ENCODE measurements at regions not wholly inside any gene's neighbourhood (a gene's known extent, or its start where the extent isn't known, plus 50 kb on each side); places are given as distances from the start of the nearest gene placed in this dataset.

DNA sequence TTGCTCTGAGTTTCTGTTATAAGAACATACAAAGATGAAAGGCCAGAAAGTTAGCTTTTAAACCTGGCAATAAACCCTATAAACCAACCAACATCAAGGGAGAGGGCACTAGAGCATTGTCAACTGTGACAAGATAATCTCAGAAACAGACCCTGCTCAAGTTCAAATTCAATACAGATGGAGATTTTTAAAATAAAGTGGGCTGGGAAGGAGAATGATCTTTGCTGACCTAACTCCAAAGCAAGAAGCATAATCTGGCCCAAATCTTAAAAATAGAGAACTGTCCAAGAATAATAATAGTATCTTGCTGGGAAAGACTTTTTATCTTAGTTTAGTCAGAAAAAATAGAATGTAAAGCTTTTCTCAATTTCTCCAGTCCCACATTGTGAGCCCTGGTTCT, 485.5 kb downstream of the DISC1 start:
- no peaks in the 10 kb centered on the region for H3K9me3 ChIP-seq (ENCODE audit: control insufficient read depth, low read depth, low read length)
- H3K23ac ChIP-seq (ENCODE audit: insufficient read length, low read depth, low read length) = no peak overlapping the region
- no peak overlapping the region for H3T11ph ChIP-seq (ENCODE audit: low read length)
- H3K79me1 ChIP-seq (ENCODE audit: insufficient read depth, low read depth, low read length, poor library complexity, severe bottlenecking) = no peaks in the 10 kb centered on the region
- no peak overlapping the region for H3K18ac ChIP-seq (ENCODE audit: insufficient read length, low read depth, low read length)
- H3K4me1 Mint-ChIP-seq = peaks cover 45 to 73% of the 10 kb centered on the region in 2 experiments
- no peaks in the 10 kb centered on the region for H3K79me2 ChIP-seq (ENCODE audit: insufficient read depth, low read length)
- H3K56ac ChIP-seq (ENCODE audit: insufficient read length, low read depth, low read length) = no peak overlapping the region
- no peak overlapping the region for H3K27ac Mint-ChIP-seq
- no peaks in the 10 kb centered on the region; a peak in 1 of 5 replicates for H3K9me3 Mint-ChIP-seq
- H4K5ac ChIP-seq (ENCODE audit: insufficient read length, low read depth, low read length) = no peak overlapping the region
- H3K4me2 ChIP-seq (ENCODE audit: insufficient read depth, insufficient read length, low read length) = no peak overlapping the region
- no peak overlapping the region for H2BK120ac ChIP-seq (ENCODE audit: low read depth, low read length, poor library complexity, severe bottlenecking)
- H2BK12ac ChIP-seq (ENCODE audit: insufficient read length, low read depth, low read length) = no peak overlapping the region
- H3K36me3 Mint-ChIP-seq (ENCODE audit: insufficient read depth in 1 of 3, low read depth in 3 of 3) = peaks cover 0 to 2% (median 0%) of the 10 kb centered on the region in 3 experiments; a peak in 1 of 7 replicates
- no peak overlapping the region for H3K4ac ChIP-seq (ENCODE audit: low read depth, low read length)
- no peak overlapping the region for H2BK5ac ChIP-seq (ENCODE audit: insufficient read length, low read length)
- no peak overlapping the region for H2AK5ac ChIP-seq (ENCODE audit: insufficient read length, low read length)
- no peak overlapping the region for H2BK20ac ChIP-seq (ENCODE audit: low read depth, low read length, poor library complexity, severe bottlenecking)
- peaks cover 8% of the 10 kb centered on the region for H3K4me1 ChIP-seq (ENCODE audit: insufficient read depth, low read length)
- peaks cover 15% of the 10 kb centered on the region for H3K27me3 Mint-ChIP-seq (ENCODE audit: low read depth)
- no peaks in the 10 kb centered on the region for H4K20me1 ChIP-seq (ENCODE audit: control insufficient read depth, insufficient read depth, insufficient read length)
- H3K9ac ChIP-seq (ENCODE audit: extremely low read depth, insufficient read length, low read length) = no peak overlapping the region
- DNase-seq = no peak
- H2AFZ ChIP-seq (ENCODE audit: low read length) = no peak overlapping the region
- no peak overlapping the region for H3K4me3 Mint-ChIP-seq
- H2BK15ac ChIP-seq (ENCODE audit: low read depth, low read length) = no peak overlapping the region
- H3K27me3 ChIP-seq (ENCODE audit: insufficient read depth, low read length) = no peaks in the 10 kb centered on the region
- peaks cover 3% of the 10 kb centered on the region for H3K23me2 ChIP-seq (ENCODE audit: insufficient read length, low read depth, low read length, poor library complexity, severe bottlenecking)
- TF ChIP-seq, protein P1, sequence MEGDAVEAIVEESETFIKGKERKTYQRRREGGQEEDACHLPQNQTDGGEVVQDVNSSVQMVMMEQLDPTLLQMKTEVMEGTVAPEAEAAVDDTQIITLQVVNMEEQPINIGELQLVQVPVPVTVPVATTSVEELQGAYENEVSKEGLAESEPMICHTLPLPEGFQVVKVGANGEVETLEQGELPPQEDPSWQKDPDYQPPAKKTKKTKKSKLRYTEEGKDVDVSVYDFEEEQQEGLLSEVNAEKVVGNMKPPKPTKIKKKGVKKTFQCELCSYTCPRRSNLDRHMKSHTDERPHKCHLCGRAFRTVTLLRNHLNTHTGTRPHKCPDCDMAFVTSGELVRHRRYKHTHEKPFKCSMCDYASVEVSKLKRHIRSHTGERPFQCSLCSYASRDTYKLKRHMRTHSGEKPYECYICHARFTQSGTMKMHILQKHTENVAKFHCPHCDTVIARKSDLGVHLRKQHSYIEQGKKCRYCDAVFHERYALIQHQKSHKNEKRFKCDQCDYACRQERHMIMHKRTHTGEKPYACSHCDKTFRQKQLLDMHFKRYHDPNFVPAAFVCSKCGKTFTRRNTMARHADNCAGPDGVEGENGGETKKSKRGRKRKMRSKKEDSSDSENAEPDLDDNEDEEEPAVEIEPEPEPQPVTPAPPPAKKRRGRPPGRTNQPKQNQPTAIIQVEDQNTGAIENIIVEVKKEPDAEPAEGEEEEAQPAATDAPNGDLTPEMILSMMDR (conservative IDR thresholded peaks at IDR 0.05) = no peak
- no peak overlapping the region for H4K91ac ChIP-seq (ENCODE audit: insufficient read length, low read depth, low read length)
- H4K8ac ChIP-seq (replicated peaks; ENCODE audit: insufficient read length, low read depth, low read length) = no peak overlapping the region
- no peak overlapping the region for H3K14ac ChIP-seq (ENCODE audit: insufficient read depth, low read length)
- no peak overlapping the region for H3K27ac ChIP-seq (ENCODE audit: insufficient read length, low read depth, low read length)
